ENCODE measurements at regions not wholly inside any gene's neighbourhood (a gene's known extent, or its start where the extent isn't known, plus 50 kb on each side); places are given as distances from the start of the nearest gene placed in this dataset.

DNA sequence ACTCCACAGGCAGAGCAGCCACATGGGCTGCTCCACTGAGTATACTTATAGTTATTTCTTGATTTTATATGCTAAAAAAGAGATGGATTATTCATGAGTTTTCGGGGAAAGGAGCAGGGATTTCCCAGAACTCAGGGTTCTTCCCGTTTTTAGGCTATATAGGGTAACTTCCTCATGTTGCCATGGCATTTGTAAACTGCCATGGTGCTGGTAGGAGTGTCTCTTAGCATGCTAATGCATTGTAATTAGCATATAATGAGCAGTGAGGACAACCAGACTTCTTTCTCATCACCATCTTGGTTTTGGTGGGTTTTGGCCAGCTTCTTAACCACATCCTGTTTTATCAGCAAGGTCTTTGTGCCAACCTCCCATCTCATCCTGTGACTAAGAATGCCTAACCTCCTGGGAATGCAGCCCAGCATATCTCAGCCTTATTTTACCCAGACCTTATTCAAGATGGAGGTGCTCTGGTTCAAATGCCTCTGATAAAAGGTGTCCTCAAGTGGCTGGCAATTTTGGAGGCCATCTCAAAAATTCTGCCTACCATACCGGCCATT, 213.0 kb upstream of the VEGFC start:
- intact Hi-C loops (cut with DNase I) = no loop called here
- no peaks in the 10 kb centered on the region for H3K9me3 ChIP-seq (replicated peaks in 1 of 3)
- no peaks in the 10 kb centered on the region for H3K36me3 ChIP-seq (replicated peaks in 1 of 2)
- H3K27me3 ChIP-seq = no peaks in the 10 kb centered on the region
- no peak overlapping the region for H3K27ac ChIP-seq
- WGBS, 4 donors = 45 to 70% (median 65%) methylated on average over 3 of the region's 3 CpGs
- no peak for DNase-seq
- no peak overlapping the region for H3K4me3 ChIP-seq
- H3K4me1 ChIP-seq (replicated peaks in 1 of 2) = no peaks in the 10 kb centered on the region
- TF ChIP-seq POLR2A (IDR thresholded peaks at IDR 0.05) = no peak
- no peak for TF ChIP-seq CTCF (IDR thresholded peaks at IDR 0.05)

- Histone ChIP-seq H3K27me3 (no peaks in the 10 kb centered on the region), H3K36me3 (replicated peaks in 1 of 2) (no peaks in the 10 kb centered on the region), H3K4me1 (replicated peaks in 1 of 2) (no peaks in the 10 kb centered on the region), H3K9me3 (replicated peaks in 1 of 3) (no peaks in the 10 kb centered on the region), H3K4me3 (no peak overlapping the region), H3K27ac (no peak overlapping the region)
- intact Hi-C loops (cut with DNase I) = no loop called here
- no peak for TF ChIP-seq CTCF (IDR thresholded peaks at IDR 0.05)
- DNase-seq = no peak
Measured at GRCh38 chr4:177006331-177006730, 213.6 kb upstream of the VEGFC start.

DNA sequence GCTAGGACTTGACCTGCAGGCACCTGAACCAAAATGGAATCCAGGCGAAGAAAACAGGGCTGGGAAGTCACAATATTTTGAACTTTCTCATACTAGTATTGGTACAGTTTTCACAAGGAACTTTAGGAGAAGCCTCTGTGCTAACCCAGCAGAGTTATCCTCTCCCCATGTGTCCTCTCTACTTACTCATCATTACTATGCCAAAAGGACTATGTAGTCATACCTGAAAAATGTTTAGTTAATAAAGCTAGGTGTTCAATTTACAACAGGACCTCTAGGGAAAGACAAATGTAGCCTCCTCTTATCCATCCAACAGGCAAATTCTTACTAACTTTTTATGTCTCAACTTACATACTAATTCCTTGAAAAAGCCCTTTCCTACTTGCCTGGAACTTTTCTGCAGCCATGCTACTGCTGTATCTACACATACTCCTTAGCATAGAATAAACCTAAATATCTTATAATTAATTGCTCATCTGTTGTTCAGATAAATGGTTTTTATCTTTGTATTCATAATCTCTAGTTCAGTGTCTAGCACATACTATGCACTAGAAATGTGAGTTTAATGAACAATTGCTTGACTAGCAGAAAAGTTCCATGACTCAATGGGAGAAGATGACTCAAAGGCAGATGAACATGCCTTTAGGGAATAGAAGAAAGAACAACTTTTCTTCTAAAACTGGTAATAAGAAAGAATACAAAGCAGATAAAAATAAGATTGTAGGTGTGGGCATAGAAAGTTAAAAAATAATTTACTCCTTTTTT, 215.5 kb upstream of the VEGFC start:
- Histone ChIP-seq H3K27ac (no peak overlapping the region), H3K4me3 (no peak overlapping the region), H3K9me3 (replicated peaks in 1 of 3) (no peaks in the 10 kb centered on the region), H3K4me1 (replicated peaks in 1 of 2) (no peaks in the 10 kb centered on the region), H3K36me3 (replicated peaks in 1 of 2) (no peaks in the 10 kb centered on the region), H3K27me3 (no peaks in the 10 kb centered on the region)
- 83 to 100% (median 87%) methylated on average over 1 of the region's 1 CpG for WGBS, 4 donors
- TF ChIP-seq POLR2A (IDR thresholded peaks at IDR 0.05) (no peak), CTCF (IDR thresholded peaks at IDR 0.05) (no peak)
- intact Hi-C loops (cut with DNase I) = no loop called here
- no peak for DNase-seq

GRCh38 chr4:177008836-177009501, 216.2 kb upstream of the VEGFC start:
- Histone ChIP-seq H3K27ac (no peak overlapping the region), H3K27me3 (no peaks in the 10 kb centered on the region), H3K4me1 (replicated peaks in 1 of 2) (no peaks in the 10 kb centered on the region), H3K36me3 (replicated peaks in 1 of 2) (no peaks in the 10 kb centered on the region), H3K9me3 (replicated peaks in 1 of 3) (no peaks in the 10 kb centered on the region), H3K4me3 (no peak overlapping the region)
- no peak for DNase-seq
- intact Hi-C loops (cut with DNase I) = no loop called here
- 68 to 77% (median 69%) methylated on average over 4 of the region's 4 CpGs for WGBS, 4 donors
- TF ChIP-seq CTCF (IDR thresholded peaks at IDR 0.05) (no peak), POLR2A (IDR thresholded peaks at IDR 0.05) (no peak)

Measured in adrenal gland (tissue), 9 donors.